ENCODE measurements at regions not wholly inside any gene's neighbourhood (a gene's known extent, or its start where the extent isn't known, plus 50 kb on each side); places are given as distances from the start of the nearest gene placed in this dataset.

GRCh38 chr16:47753659-47754058 lies 292.5 kb downstream of the PHKB start:
- DNase-seq, result no peak

Measured in stimulated activated CD4-positive, alpha-beta T cell treated with anti-CD3 and anti-CD28 coated beads, Interleukin-4, amount 100 ng/mL, for 1 hour (primary cell).